OCI-M1 (cell line): ENCODE measurements at regions not wholly inside any gene's neighbourhood (a gene's known extent, or its start where the extent isn't known, plus 50 kb on each side); places are given as distances from the start of the nearest gene placed in this dataset.

Experiments used
- DNase-seq: peaks from one replicate; lab custom pipeline; 2025; lab: John Stamatoyannopoulos, UW

DNA sequence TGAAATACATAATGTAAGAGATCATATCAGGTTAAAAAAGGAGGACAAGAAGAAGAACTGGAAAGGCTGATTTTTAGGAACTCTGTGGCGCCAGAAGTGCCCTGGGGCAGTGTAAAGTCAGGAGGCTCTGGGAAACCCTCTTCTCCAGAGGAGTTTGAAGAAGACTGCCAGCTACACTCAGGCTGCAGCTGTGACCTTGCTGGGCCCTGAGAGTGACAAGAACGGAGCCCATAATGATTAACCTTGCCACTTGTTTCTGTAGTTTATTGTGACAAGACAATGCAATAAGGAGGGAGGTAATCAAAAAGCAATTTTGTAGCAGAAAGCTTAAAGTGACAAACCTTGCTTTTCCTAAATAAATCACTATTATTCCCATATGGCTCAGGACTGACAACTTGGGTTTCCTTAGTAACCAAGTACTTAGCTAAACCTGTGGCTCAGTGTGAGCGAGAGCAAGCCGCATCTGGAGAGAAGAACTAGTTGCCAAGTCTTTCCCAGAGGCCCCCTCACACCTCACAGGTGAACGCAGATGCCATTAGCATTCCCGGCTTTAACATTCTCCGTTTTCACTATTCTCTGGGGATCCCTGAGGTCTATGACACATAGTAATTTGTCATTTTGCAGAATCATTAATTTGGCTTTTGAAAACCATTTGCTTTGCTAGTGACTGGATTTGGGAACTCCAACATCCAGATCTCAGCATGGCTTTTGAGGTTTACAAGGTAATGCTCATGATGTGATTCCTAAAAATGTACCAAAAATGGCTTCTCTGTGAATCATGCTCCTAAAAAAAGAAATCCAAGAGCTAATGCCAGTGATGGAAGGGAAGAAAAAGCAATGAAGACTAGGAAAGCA lies 115.9 kb downstream of the OMA1 start:
- DNase-seq = no peak

DNA sequence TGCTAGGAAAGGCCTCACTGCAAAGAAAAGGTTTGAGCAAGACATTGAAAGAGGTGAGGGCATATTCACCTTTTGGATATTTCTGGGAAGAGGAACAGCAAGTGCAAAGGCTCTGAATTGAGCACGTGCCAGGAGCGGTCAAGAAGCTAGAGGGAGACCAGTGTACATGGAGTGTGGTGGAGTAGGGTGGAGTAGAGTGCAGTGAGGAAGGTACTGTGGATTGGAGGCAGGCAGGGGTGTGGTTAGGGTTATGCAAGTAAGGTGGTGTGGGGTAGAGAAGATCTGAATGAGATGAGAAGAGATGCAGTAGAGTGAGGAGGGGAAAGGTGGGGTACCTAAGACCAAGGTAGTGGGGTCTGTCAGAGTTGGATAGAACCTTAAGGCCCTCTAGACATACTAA lies 119.6 kb downstream of the OMA1 start:
- DNase-seq = no peak

DNA sequence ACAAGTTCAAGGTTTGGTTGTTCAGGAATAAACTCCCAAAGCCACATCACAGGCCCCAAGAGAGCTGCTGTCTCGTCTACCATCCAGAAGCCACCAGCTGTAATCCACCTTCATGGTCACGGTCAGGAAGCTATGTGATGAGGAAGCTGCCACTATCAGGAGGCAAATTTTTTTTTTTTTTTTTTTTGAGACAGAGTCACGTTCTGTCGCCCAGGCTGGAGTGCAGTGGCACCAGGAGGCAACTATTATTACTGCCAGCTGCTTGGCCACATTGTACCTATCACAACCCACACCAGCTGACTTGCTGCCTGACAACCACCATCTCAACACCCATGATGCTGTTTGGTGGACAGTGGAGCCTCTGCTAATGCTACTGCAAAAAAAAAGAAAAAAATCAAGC lies 124.1 kb downstream of the OMA1 start:
- no peak for DNase-seq

DNA sequence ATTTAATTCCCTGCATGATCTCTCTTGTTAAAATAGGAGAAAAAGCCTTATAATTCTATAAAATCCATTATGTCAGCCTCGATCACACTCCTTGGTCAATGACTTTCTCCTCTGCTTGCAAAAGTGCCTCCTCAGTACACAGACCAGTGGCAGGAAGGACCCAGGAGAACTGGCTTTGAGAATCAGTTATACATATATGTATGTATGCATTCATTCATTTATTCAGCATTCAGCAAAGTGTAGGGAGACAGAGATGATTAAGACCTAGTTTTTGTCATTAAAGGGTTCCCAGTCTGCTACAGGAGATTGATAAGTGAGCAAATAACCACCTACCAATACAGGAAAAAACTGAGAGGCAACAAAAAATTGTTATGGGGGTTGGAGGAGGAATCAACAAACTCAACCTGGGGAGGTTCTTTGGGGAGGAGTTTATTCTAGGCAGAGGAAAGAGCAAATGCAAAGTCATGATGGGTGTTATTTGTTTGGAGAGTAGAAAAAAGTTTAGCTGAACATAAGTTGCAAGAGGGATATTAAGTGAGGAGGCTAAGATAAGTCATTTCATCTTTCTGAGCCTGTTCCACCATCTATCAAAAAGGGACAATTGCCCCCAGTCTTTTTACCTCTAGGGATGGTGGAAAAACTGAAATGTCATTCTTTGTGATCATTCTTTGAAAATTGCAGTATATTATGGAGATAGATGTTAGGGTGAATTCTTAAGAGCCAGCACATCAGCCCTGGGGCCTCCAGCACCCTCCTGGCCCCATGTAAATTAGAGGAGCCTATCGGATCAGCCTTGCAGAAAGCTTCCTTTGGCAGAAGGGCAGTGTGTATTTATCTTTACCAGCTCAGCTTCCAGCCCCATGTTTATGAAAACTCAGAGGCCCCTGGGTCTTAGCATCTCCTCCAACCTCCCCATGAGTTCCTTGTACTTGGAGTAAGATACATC lies 128.0 kb downstream of the OMA1 start:
- no peak for DNase-seq

DNA sequence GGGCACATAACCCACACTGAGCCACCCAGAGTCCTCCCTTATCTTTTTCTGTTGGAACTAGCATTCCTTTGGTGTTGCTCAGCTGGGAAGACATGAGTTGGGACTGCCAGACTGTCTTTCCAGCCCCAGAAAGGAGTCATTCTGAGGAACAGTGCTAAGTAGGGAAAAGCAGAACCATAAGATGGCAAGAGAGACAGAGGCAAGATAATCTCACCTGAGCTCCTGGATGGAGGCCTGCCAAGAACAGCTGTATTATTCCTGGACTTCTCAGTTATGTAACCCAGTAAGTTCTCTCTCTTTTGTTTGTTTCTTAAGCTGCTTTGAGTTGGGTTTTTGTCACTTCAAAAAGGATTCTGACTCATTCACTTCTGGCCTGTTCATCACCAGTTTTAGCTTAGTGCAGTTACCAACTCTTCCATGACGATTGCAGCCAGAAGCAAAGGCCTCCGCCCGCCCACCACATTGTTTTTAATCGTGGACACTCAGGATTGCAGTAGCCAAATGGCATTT lies 134.4 kb downstream of the OMA1 start:
- DNase-seq = no peak

DNA sequence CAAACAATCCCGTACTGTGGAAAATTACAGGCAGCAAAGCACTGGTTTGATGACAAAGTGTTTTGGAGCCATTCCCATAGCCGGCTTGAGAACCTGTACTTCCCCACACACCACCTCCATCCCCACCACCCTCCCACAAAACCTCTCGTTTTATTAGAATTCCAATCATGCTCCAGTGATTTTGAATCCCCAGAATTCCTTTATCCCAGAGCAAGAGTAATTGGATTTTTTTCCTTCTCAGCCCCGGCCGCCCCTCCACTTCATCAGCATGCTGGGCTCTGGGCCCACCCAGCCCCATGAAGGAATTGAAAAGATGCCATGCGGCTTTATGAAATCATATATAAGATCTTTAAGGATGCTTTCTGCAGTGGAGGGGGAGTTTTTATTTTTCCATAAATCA lies 136.6 kb downstream of the OMA1 start:
- DNase-seq = no peak

DNA sequence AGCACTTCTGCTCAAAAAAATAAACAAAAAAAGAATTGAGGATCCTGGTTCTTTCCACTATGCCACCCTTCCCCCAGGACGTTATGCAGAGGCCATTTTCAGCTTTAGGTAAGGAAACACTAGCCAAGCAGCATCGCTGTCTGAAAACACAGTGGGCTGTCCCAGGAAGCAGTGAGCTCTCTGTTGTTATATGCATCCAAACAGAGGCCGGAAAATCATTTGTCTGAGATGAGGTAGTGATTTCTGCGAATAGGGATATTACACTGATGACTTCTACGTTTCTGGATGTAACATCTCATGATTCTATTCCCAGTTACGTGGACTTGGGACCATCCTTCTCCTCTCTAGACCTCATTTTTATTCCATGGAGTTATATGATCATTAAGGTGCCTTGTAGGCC lies 137.2 kb downstream of the OMA1 start:
- no peak for DNase-seq

DNA sequence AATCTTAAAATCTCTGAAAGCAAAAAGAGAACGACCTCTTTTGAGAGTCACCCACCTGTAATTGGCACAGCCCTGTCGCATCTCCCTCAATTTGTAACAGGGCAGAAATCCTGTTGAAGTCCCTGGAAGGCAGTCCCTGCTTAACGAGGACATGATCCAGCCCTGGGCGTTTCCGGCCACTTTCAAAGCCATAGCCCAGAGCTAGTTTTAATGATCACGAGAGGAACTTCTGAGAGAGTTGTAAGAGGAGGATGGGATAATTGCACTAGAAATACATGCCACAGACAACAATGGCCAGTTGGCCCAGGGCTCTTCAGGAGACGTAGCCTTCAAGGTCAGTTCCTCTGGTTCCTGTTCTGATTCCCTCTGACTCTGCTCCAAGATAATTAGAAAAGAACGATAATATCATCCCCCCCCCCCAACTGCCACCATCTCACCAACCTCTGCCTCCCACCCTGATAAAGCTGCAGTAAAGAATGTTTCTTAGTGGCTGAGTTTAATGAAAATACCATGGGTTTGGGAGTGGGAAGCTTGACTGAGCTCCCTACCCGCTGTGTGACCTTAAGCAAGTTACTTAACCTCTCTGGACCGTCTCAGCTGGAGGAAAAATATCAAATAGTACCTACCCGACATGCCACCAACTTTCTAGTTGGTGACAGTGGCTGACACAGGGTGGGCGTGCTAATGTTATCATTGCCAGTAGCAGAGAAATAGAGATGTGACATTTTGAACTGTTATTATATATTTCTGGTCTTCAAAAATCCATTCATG lies 140.0 kb downstream of the OMA1 start:
- DNase-seq = no peak

DNA sequence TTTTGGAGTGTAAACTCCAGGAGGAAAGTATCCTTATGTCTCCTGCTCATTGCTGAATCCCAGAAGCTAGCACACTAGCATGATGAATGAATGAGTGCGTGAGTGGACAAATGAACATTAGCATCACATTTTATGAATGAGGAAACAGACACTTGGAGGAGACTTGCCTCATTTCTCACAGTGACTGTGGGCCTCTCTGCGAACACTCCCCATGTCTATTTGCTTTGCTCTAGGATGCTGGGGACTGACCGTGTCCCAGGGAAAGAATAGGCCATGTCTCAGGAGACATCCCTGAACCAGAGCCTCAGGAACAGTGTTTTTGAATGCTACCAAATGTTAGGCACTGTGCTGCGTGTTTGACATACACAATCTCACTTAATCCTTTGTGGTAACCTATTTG lies 140.9 kb downstream of the OMA1 start:
- DNase-seq = no peak

DNA sequence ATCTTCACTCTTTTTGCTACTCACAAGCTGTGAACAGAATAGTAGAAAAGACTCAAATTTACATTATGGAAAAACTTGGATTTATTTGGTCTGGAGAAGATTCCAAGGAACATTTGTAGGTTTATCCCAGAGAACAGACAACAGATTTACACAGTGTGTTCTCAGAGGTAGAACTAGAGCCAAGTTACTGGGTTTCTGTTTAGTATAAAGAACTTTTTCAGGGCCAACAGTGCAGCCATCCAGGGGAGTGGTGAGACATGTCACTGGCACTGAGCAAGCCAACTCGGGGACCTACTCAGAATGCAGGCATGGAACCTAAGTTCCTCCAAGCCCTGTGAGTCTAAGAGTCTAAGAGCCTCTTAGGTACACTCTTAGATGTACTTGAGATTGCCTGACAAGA lies 142.6 kb downstream of the OMA1 start:
- no peak for DNase-seq

DNA sequence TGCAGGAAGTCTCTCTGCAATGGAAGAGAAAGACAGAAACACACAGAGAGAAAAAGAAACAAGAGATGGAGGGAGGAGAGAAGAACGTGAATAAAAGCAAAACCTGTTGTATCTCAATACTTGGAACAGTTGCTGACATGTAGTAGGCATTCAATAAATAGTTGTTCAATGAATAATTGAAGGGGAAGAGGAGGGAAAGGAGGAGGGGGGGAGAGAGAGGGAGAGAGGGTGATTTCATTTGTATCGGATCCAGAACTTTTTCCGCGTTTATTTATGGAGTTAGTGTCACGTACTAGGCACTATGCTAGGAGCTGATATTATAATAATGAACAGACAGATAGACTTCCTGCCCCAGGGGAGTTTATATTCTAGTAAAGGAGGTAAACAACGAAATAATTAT lies 144.1 kb downstream of the OMA1 start:
- no peak for DNase-seq

DNA sequence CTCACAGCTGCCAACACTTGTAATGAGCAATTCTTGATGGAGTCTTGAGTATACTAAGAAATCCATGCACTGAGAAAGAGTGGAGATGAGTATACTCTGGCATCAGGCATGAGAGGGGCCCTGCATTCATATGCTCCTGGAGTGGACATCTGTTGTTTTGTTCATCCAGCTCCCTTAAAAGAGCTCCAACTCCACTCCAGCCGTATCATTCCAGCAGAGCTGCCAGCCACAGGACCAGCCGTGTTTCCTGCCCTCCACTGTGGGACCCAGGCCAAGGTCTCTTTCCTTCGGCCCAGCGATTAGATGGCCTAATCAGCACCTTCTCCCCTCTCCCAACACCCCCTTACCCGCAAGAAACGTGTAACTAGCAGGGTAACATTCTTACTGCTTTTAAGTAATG lies 144.5 kb downstream of the OMA1 start:
- no peak for DNase-seq

DNA sequence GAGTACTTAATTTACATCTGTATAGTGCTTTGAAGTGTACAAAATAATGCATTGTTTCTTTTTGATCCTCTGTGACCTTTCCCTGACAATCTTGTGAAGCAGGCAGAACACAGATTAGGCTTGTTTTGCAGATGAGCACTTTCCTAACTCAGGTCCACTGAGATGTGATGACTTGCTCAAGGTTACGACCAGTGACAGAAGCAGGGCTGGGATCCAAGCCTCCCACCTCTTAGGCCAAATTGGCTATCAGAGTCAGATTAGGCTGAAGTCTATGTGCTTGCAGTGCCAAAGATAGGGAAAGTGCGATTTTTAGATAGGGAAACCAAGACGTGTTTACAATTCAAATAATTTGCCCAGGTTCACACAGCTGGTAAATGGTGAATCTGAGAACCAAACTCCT lies 147.3 kb downstream of the OMA1 start:
- DNase-seq = no peak

DNA sequence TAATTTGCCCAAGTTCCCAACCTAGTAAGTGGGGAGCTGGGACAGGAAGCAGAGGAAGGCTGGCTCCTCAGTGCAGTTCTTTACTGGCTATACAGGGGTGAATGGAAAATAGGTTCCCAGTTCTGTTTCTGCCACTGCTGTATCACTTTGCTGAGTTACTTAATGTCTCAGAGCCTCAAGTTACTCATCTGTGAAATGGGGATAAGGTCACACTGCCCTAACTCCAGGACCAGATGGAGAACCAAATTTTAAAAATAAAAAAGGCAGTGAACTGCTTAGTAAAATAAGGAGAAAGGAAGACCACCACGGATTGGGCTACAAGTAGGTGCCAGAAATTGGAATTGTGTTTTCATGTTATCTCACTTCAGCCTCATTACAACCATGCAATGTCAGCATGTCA lies 147.8 kb downstream of the OMA1 start:
- DNase-seq = no peak

DNA sequence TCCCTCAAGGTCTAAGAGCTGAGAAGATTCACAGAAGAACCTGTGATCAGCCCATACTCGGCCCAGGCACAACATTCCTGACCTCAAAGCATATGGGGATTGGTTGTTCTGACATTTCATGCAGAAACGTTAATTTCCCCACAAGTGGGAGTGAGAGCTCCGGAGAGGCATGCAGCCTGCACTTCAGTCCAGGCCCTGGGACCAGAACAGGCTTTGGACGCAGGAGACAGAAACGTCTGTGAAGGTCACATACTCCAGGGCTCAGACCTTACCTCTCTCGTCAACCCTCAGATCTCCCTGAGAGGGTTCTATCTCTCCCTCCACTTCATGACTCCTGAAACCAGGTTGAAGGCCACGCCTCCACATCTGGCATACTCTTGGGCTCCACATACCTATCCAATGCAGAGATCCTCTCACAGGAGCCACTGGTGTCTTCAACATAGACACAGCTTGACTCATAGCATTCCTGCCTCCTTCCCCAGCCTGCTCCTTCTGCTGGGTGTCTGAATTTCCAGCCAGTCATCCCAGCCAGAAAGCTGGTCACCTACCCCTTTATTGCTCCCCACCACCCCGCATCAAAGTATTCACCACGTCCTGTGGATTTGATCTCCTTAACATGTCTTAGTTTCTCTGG lies 149.2 kb downstream of the OMA1 start:
- no peak for DNase-seq

DNA sequence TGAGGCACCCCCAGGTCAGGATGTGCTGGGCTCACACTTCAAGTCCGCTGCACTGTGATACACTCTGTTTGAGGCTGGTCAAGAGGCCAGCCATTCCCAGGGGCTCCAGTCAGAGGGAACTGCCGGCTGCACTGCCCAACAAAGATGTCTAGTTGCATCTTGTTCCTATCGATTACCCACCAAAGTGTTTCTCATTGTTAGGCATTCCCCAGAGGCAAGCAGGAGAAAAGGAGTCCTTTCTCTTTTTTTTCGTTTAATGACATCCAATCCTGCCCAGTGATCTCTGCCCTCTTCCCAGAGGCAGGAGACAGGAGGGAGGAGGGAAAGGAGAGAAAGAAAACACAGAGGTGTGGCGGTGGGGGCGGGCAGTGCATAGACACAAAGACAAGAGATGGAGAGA lies 150.4 kb downstream of the OMA1 start:
- DNase-seq = no peak

DNA sequence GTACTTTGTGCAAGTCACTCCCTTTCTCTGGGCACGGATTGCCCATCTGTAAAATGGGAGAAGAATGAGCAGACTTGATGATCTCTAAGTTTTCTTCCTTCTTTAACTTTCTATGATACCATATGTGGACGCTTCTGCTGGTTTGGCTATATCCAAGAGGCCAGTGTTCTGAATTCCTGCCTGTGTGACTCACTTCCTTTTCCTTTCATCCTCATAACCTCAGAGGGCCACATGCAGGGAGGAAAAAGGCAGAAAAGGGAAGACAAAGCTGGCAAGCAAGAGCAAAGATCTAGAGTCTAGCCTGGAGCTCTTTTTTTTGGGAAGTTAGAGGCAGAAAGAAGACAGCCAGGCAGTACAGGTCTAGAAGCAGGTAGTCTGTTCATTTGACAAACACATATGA lies 151.2 kb downstream of the OMA1 start:
- no peak for DNase-seq

DNA sequence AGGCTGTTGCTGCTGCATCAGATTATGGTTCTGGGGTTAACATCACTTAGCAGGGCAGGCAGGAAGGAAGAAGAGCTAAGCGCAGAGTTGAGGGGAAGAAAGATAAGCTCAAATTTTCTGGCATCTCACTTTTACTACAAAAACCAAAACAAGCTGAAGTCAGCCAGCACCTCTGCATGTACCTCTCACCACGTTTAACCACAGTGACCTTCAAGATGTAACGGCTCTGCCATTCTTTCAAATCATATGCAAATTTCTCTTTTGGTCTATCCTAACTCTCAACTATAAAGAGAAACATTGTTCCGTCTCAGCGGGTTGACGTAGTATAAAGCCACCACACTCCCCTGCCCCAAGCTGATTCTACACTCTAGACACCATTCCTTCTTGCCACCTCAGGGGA lies 154.4 kb downstream of the OMA1 start:
- no peak for DNase-seq

DNA sequence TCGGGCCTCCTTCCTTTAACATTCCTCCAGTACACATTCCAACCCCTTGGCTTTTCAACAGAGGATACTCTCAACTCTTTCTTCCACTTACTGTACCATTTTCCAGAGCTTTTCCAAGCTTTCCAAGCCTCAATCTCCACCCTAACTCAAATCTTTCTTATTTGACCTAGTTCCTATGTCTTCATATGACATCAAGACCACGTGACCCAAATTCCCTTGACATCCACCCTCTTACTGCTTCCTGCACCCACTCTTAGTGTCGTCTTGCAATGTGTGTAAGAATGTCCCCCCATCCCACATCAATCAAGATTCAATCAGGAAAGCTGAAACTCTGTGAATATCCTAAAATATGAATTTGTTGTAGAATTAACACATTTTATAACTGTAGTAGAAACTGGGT lies 155.0 kb downstream of the OMA1 start:
- no peak for DNase-seq

DNA sequence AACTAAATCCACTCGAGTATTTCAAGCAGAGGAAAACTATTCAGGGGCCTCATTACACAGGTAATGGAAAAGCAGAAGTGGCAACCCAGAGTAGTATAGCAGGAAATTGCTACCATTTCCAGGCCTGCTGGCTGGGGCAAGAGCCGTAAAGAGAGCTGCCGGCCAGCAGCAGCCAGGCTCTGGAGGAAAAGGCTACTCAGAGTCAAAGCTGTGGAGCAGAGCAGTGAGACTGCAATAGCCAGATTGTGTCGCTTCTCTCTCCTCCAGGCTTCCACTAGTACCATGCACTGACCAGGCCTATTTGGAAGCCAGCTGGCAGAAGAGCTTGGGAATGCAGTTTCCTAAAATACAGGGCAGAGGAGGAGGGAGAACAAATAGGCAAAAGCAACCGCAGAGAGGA lies 155.5 kb downstream of the OMA1 start:
- DNase-seq = no peak

DNA sequence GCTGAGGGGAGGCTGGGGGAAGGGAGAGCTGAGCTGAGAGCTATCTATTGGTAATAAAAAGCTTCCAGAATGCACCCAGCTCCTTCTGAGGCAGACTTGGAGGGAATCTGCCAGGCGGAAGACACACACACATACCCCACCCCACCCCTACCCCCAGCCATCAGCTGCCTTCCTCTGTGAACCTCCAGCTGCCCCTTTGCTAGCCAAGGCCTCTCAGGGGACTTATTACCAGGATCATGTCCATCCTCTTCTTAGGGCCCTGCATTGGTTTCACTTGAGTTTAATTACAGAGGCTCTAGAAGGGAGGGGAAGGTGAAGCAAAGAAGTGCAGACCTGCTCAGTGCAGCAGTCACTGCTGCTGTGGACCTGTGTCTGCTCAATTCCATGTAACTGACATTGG lies 156.4 kb downstream of the OMA1 start:
- no peak for DNase-seq

DNA sequence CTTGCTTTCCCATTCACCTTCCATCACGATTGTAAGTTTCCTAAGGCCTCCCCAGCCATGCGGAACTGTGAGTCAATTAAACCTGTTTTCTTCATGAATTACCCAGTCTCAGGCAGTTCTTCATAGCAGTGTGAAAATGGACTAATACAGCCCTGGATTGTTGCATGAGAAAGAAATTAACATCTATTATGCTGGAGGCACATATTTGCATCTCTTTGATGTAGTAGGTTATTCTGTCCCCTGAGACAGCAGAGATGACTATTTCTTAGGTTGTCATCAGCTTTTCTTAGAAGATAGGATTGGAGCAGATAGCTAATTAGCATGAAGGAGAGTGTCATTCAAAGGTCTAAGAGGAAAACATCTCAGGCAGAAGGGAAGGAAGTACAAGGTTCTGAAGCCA lies 166.2 kb downstream of the OMA1 start:
- DNase-seq = no peak
